Lower leg skin (tissue), 4 donors: ENCODE measurements at regions not wholly inside any gene's neighbourhood (a gene's known extent, or its start where the extent isn't known, plus 50 kb on each side); places are given as distances from the start of the nearest gene placed in this dataset.

Experiments used
- DNase-seq, 2 donors: peaks; one replicate each; pipeline ENCODE4 v3.0.0-alpha.2; 2019; ENCODE audit warnings: low spot score in 2 of 2
- H3K4me3 ChIP-seq: fragments of 200-600 bp; sonication (generic); 2 replicates; pipeline ENCODE4 v1.5.1; 2017; ENCODE audit warnings: mild to moderate bottlenecking, low read depth; ENCODE audit not compliant: poor library complexity, severe bottlenecking
- POLR2A ChIP-seq, 2 donors: fragments of 450-650 bp; IDR thresholded peaks; one replicate each; pipeline ENCODE4 v1.6.1; 2016 to 2017; ENCODE audit warnings: antibody characterized with exemption in 2 of 2, mild to moderate bottlenecking in 1 of 2, moderate library complexity in 1 of 2
- WGBS, 2 donors: methylation state at CpG; one replicate each; pipeline ENCODE4 v1.1.5; 2018; 5-methylcytosine and 5-hydroxymethylcytosine counted together
- intact Hi-C: fragments of 100-400 bp; cut with DNase I; formaldehyde crosslinking; loops from one replicate; pipeline ENCODE4 v1.15.0; 2023; ENCODE audit warnings: low total_unique reads
- TF ChIP-seq, protein P1 (sequence below), 3 donors: fragments of 450-650 bp; IDR thresholded peaks; one replicate each; pipeline ENCODE4 v1.5.1; 2016; ENCODE audit warnings: antibody characterized with exemption in 3 of 3, mild to moderate bottlenecking in 3 of 3, moderate library complexity in 2 of 3

- no peak overlapping the region for H3K4me3 ChIP-seq
- intact Hi-C loops = no loop called here
- 91% methylated on average over 5 of the region's 5 CpGs for WGBS, 2 donors
- no peak for DNase-seq
- TF ChIP-seq, protein P1, sequence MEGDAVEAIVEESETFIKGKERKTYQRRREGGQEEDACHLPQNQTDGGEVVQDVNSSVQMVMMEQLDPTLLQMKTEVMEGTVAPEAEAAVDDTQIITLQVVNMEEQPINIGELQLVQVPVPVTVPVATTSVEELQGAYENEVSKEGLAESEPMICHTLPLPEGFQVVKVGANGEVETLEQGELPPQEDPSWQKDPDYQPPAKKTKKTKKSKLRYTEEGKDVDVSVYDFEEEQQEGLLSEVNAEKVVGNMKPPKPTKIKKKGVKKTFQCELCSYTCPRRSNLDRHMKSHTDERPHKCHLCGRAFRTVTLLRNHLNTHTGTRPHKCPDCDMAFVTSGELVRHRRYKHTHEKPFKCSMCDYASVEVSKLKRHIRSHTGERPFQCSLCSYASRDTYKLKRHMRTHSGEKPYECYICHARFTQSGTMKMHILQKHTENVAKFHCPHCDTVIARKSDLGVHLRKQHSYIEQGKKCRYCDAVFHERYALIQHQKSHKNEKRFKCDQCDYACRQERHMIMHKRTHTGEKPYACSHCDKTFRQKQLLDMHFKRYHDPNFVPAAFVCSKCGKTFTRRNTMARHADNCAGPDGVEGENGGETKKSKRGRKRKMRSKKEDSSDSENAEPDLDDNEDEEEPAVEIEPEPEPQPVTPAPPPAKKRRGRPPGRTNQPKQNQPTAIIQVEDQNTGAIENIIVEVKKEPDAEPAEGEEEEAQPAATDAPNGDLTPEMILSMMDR (IDR thresholded peaks at IDR 0.05) = no peak
- no peak for TF ChIP-seq POLR2A (IDR thresholded peaks at IDR 0.05)
These were observed 63.1 kb upstream of the CD180 start for GRCh38 chr5:67259548-67260215.

DNA sequence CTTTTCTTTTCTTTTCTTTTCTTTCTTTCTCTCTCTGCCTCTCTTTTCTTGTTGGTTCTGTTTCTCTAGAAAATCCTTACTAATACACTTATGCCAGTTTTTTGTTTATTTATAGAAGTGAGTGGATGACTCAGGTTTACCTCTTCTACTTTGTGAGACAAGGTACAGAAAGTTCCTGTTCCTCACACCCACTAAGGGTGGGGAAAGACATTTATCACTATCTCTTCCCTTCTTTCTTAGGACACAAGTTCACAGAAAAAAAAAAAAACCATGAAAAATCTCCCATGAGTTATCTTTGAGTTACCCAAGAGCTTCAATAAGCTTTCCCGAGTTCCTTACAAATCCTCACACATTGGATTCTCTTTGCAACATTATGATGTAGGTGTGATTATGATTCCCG is 60.9 kb upstream of the CD180 start:
- intact Hi-C loops = no loop called here
- H3K4me3 ChIP-seq = no peak overlapping the region
- DNase-seq = no peak
- WGBS, 2 donors = 60 to 73% methylated on average over 2 of the region's 2 CpGs
- no peak for TF ChIP-seq POLR2A (IDR thresholded peaks at IDR 0.05)
- TF ChIP-seq, protein P1 (IDR thresholded peaks at IDR 0.05) = no peak

DNA sequence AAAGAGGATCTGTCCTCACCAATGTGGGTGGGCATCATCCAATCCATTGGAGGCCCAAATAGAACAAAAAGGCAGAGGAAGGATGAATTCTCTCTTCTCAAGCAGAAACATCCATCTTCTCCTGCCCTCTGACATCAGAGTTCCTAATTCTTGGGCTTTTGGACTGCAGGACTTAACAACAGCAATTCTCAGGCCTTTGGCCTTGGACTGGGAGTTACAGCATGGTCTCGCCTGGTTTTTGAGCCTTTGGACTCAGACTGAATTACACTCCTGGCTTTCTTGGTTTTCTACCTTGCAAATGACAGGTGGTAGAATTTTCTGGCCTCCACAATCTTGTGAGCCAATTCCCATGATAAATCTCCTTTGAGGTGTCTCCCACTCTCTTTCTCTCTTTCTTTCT is 60.5 kb upstream of the CD180 start:
- no peak overlapping the region for H3K4me3 ChIP-seq
- intact Hi-C loops = no loop called here
- 50 to 73% methylated on average over 1 of the region's 1 CpG for whole genome bisulfite sequencing, 2 donors
- TF ChIP-seq, protein P1 (IDR thresholded peaks at IDR 0.05) = no peak
- no peak for TF ChIP-seq POLR2A (IDR thresholded peaks at IDR 0.05)
- no peak for DNase-seq

DNA sequence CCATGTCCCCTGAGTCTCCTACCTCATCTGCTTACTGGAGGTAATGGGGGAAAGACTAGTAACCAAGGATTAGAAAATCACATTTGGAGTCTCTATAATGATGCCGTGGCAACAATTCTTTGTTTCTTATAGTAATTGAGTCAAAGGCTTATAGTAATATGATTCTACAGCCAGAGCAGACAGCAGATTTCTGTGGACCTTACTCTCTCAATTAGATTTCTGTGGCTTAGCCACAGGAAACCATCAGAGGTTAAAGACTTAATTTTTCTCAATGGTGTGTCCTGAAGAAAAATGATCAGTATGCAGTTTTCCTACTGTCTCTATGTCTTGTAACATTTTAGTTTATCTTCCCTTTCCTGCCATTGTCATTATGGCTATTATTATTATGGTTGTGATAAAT is 59.3 kb upstream of the CD180 start:
- no peak overlapping the region for H3K4me3 ChIP-seq
- DNase-seq = no peak
- WGBS, 2 donors = 94 to 97% methylated on average over 1 of the region's 1 CpG
- intact Hi-C loops = no loop called here
- TF ChIP-seq, protein P1 (IDR thresholded peaks at IDR 0.05) = no peak
- TF ChIP-seq POLR2A (IDR thresholded peaks at IDR 0.05) = no peak

DNA sequence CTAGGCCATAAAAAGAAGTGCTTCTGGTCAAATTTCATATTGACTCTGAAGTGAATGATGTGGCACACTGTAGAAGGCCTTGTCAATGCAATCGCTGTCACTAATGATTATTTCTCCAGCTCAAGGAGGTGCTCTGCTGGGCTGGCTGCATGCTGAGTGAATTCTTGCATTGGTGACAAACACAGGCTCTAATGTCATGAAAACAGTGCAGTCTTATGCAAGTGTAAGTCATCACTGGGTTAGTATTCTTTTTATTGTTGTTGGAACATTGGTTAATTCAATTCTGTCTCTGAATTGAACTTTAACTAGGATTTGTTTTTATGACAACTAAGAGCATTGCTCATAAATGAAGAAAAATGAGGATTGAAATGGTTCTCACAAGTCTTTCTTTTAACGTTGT is 57.3 kb upstream of the CD180 start:
- no peak for DNase-seq
- H3K4me3 ChIP-seq = no peak overlapping the region
- 83 to 84% methylated on average over 2 of the region's 2 CpGs for WGBS, 2 donors
- TF ChIP-seq, protein P1 (IDR thresholded peaks at IDR 0.05) = no peak
- TF ChIP-seq POLR2A (IDR thresholded peaks at IDR 0.05) = no peak
- intact Hi-C loops = no loop called here

DNA sequence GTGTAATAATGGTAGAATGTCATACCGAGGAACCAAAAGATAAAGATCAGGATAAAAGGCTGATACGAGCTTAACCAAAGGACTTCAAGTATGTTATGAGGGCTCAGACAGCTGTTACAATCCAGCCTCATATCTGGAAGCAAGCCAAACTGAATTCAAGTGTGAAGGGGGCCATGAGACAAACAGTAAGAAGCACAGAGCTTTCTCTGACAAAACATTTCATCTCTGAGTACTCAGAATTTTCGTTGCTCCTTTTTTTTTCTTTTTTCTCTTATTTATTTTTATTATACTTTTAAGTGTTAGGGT is 52.9 kb upstream of the CD180 start:
- TF ChIP-seq POLR2A (IDR thresholded peaks at IDR 0.05) = no peak
- TF ChIP-seq, protein P1 (IDR thresholded peaks at IDR 0.05) = no peak
- no peak overlapping the region for H3K4me3 ChIP-seq
- WGBS, 2 donors = 55 to 61% methylated on average over 3 of the region's 3 CpGs
- intact Hi-C loops = loop anchor here (10.0 kb wide), 1 partner anchor 1015 kb away; no protein-coding TSS in a partner anchor
- DNase-seq = no peak
